Gastrocnemius medialis (tissue), 4 donors: ENCODE measurements at regions not wholly inside any gene's neighbourhood (a gene's known extent, or its start where the extent isn't known, plus 50 kb on each side); places are given as distances from the start of the nearest gene placed in this dataset.

Experiments
- ATAC-seq, 2 donors: fragments of 150-250 bp; one replicate each; pipeline ENCODE4 v1.9.1; 2016
- DNase-seq, 2 donors: peaks; one replicate each; pipeline ENCODE4 v3.0.0-alpha.2; 2019
- H3K27ac ChIP-seq, 4 donors: fragments of 200-600 bp; sonication (generic); 1 replicate in 1 of 4; 2 replicates in 3 of 4; pipeline ENCODE4 v1.5.1; 2016 to 2018; ENCODE audit warnings: mild to moderate bottlenecking in 2 of 4, moderate library complexity in 1 of 4
- H3K27me3 ChIP-seq, 3 donors: fragments of 200-600 bp; sonication (generic) in 2 of 3; 1 replicate in 1 of 3; 2 replicates in 2 of 3; pipeline versions ENCODE4 v1.5.1 to v1.6.0; 2016 to 2019; ENCODE audit warnings: mild to moderate bottlenecking in 1 of 3, moderate library complexity in 1 of 3
- H3K36me3 ChIP-seq, 2 donors: fragments of 200-600 bp; sonication (generic) in 1 of 2; one replicate each; pipeline ENCODE4 v1.5.1; 2017 to 2018
- H3K4me1 ChIP-seq, 2 donors: fragments of 200-600 bp; sonication (generic) in 1 of 2; one replicate each; pipeline ENCODE4 v1.5.1; 2016 to 2017; ENCODE audit warnings: mild to moderate bottlenecking in 2 of 2
- H3K4me3 ChIP-seq, 4 donors: fragments of 200-600 bp; sonication (generic) in 3 of 4; 1 replicate in 1 of 4; 2 replicates in 3 of 4; pipeline ENCODE4 v1.5.1; 2016 to 2019; ENCODE audit warnings: mild to moderate bottlenecking in 2 of 4
- H3K9me3 ChIP-seq, 3 donors: fragments of 200-600 bp; sonication (generic) in 2 of 3; 1 replicate in 1 of 3; 2 replicates in 2 of 3; pipeline ENCODE4 v1.5.1; 2016 to 2019
- CTCF ChIP-seq, 5 experiments: fragments of 450-650 bp in 3 of 5; fragments of 200-600 bp in 2 of 5; sonication (generic) in 2 of 5; IDR thresholded peaks in 4 of 5; conservative IDR thresholded peaks in 1 of 5; 1 replicate in 4 of 5; 2 replicates in 1 of 5; pipeline ENCODE4 v1.5.1; 2016 to 2019; ENCODE audit warnings: antibody characterized with exemption in 5 of 5, mild to moderate bottlenecking in 3 of 5, moderate library complexity in 3 of 5
- POLR2A ChIP-seq, 2 donors: fragments of 450-650 bp; IDR thresholded peaks; one replicate each; pipeline ENCODE4 v1.6.1; 2017; ENCODE audit warnings: antibody characterized with exemption in 2 of 2, mild to moderate bottlenecking in 2 of 2, moderate library complexity in 2 of 2
- in situ Hi-C, 4 donors: fragments of 200-750 bp; cut with MboI; loops; one replicate each; pipeline versions ENCODE4 v1.15.0 to v1.8.0; 2017; ENCODE audit warnings: low sequenced_read_pairs in 4 of 4
- intact Hi-C: fragments of 100-400 bp; cut with DNase I; formaldehyde crosslinking; loops from one replicate; pipeline ENCODE4 v1.15.1; 2023; ENCODE audit warnings: low total_unique reads

- TF ChIP-seq CTCF (IDR thresholded peaks at IDR 0.05 in 4 of 5, conservative IDR thresholded peaks at IDR 0.05 in 1 of 5) (no peak), POLR2A (IDR thresholded peaks at IDR 0.05) (no peak)
- Histone ChIP-seq H3K4me3 (no peak overlapping the region), H3K9me3 (no peaks in the 10 kb centered on the region), H3K4me1 (no peaks in the 10 kb centered on the region), H3K27me3 (no peaks in the 10 kb centered on the region), H3K36me3 (no peaks in the 10 kb centered on the region), H3K27ac (no peak overlapping the region)
- no peak for DNase-seq
- in situ Hi-C loops: no loop called here
- intact Hi-C loops: no loop called here
- no peak for ATAC-seq
These were observed 70.4 kb upstream of the TAMM41 start for GRCh38 chr3:11917051-11917450.

- no peaks in the 10 kb centered on the region for H3K27me3 ChIP-seq
- H3K4me1 ChIP-seq: no peaks in the 10 kb centered on the region
- in situ Hi-C loops: no loop called here
- H3K27ac ChIP-seq: no peak overlapping the region
- DNase-seq (no peak), ATAC-seq (no peak)
- intact Hi-C loops: no loop called here
- H3K9me3 ChIP-seq: no peaks in the 10 kb centered on the region
- no peaks in the 10 kb centered on the region for H3K36me3 ChIP-seq
- H3K4me3 ChIP-seq: no peak overlapping the region
- TF ChIP-seq POLR2A (IDR thresholded peaks at IDR 0.05) (no peak), CTCF (IDR thresholded peaks at IDR 0.05 in 4 of 5, conservative IDR thresholded peaks at IDR 0.05 in 1 of 5) (no peak)
These were observed 72.7 kb upstream of the TAMM41 start for GRCh38 chr3:11919390-11919789.

- in situ Hi-C loops: no loop called here
These were observed 77.8 kb upstream of the TAMM41 start for GRCh38 chr3:11924518-11924917.

GRCh38 chr3:11928381-11928780 is 75.8 kb upstream of the SYN2 start:
- intact Hi-C loops: no loop called here
- Histone ChIP-seq H3K27me3 (no peaks in the 10 kb centered on the region), H3K36me3 (no peaks in the 10 kb centered on the region), H3K9me3 (no peaks in the 10 kb centered on the region), H3K27ac (no peak overlapping the region), H3K4me1 (no peaks in the 10 kb centered on the region), H3K4me3 (no peak overlapping the region)
- no peak for ATAC-seq
- DNase-seq: no peak
- in situ Hi-C loops: no loop called here
- TF ChIP-seq POLR2A (IDR thresholded peaks at IDR 0.05) (no peak), CTCF (IDR thresholded peaks at IDR 0.05 in 4 of 5, conservative IDR thresholded peaks at IDR 0.05 in 1 of 5) (no peak)

More at GRCh38 chr3:11924518-11924917, 77.8 kb upstream of the TAMM41 start:
- H3K27me3 ChIP-seq: no peaks in the 10 kb centered on the region
- no peaks in the 10 kb centered on the region for H3K9me3 ChIP-seq
- TF ChIP-seq CTCF (IDR thresholded peaks at IDR 0.05 in 4 of 5, conservative IDR thresholded peaks at IDR 0.05 in 1 of 5): no peak
- TF ChIP-seq POLR2A (IDR thresholded peaks at IDR 0.05): no peak
- H3K4me3 ChIP-seq: no peak overlapping the region
- ATAC-seq (no peak), DNase-seq (no peak)
- H3K4me1 ChIP-seq: no peaks in the 10 kb centered on the region
- intact Hi-C loops: no loop called here
- H3K36me3 ChIP-seq: no peaks in the 10 kb centered on the region
- no peak overlapping the region for H3K27ac ChIP-seq

- ATAC-seq: no peak
- no peaks in the 10 kb centered on the region for H3K36me3 ChIP-seq
- in situ Hi-C loops (no loop called here), intact Hi-C loops (no loop called here)
- no peak overlapping the region for H3K27ac ChIP-seq
- TF ChIP-seq CTCF (IDR thresholded peaks at IDR 0.05 in 4 of 5, conservative IDR thresholded peaks at IDR 0.05 in 1 of 5) (no peak), POLR2A (IDR thresholded peaks at IDR 0.05) (no peak)
- no peaks in the 10 kb centered on the region for H3K27me3 ChIP-seq
- no peak overlapping the region for H3K4me3 ChIP-seq
- no peaks in the 10 kb centered on the region for H3K9me3 ChIP-seq
- H3K4me1 ChIP-seq: no peaks in the 10 kb centered on the region
- DNase-seq: no peak
These were observed 74.7 kb upstream of the SYN2 start for GRCh38 chr3:11929531-11929930.
